Effector memory CD8-positive, alpha-beta T cell (primary cell): ENCODE measurements at regions not wholly inside any gene's neighbourhood (a gene's known extent, or its start where the extent isn't known, plus 50 kb on each side); places are given as distances from the start of the nearest gene placed in this dataset.
"Not testable (repeated sequence)": the region's sequence is repeated elsewhere in the genome, so short reads cannot be mapped to it uniquely, and the experiment has no call there.

Experiments
- ATAC-seq: fragments of 150-1000 bp; cut with Tn5 transposase; replicated peaks from 2 replicates; pipeline ENCODE4 v1.10.0; 2021; ENCODE audit warnings: mild to moderate bottlenecking, moderate library complexity
- DNase-seq, 3 experiments: peaks; one replicate each; pipeline ENCODE4 v3.0.0; 2021
- H3K27ac Mint-ChIP-seq, 2 donors: one replicate each; pipeline ENCODE4 v1.8.0; 2022; ENCODE audit warnings: mild to moderate bottlenecking in 2 of 2, mixed read lengths in 2 of 2, moderate library complexity in 2 of 2
- H3K27me3 Mint-ChIP-seq, 2 donors: one replicate each; pipeline ENCODE4 v1.8.0; 2022; ENCODE audit warnings: mixed read lengths in 2 of 2
- H3K36me3 Mint-ChIP-seq: one replicate; pipeline ENCODE4 v1.8.0; 2022; ENCODE audit warnings: mild to moderate bottlenecking, moderate library complexity, mixed read lengths; ENCODE audit not compliant: insufficient read depth
- H3K4me1 Mint-ChIP-seq, 2 donors: one replicate each; pipeline ENCODE4 v1.8.0; 2022; ENCODE audit warnings: low read depth in 2 of 2, mixed read lengths in 2 of 2
- H3K4me3 Mint-ChIP-seq, 2 donors: one replicate each; pipeline ENCODE4 v1.8.0; 2022; ENCODE audit warnings: mild to moderate bottlenecking in 2 of 2, mixed read lengths in 2 of 2, moderate library complexity in 2 of 2
- H3K9me3 Mint-ChIP-seq, 2 donors: one replicate each; pipeline ENCODE4 v1.8.0; 2022; ENCODE audit warnings: mixed read lengths in 2 of 2

GRCh38 chr13:18869365-18869764 is 312.3 kb downstream of the TUBA3C start:
- H3K27ac Mint-ChIP-seq, H3K27me3 Mint-ChIP-seq, H3K9me3 Mint-ChIP-seq, DNase-seq, H3K36me3 Mint-ChIP-seq, ATAC-seq, H3K4me1 Mint-ChIP-seq, H3K4me3 Mint-ChIP-seq: not testable (repeated sequence)

GRCh38 chr13:18837986-18838629 is 343.5 kb downstream of the TUBA3C start:
- H3K4me3 Mint-ChIP-seq, H3K4me1 Mint-ChIP-seq, H3K9me3 Mint-ChIP-seq, DNase-seq, H3K27me3 Mint-ChIP-seq, H3K27ac Mint-ChIP-seq, H3K36me3 Mint-ChIP-seq, ATAC-seq: not testable (repeated sequence)

- H3K27ac Mint-ChIP-seq, DNase-seq, H3K9me3 Mint-ChIP-seq, H3K4me3 Mint-ChIP-seq, H3K27me3 Mint-ChIP-seq, H3K4me1 Mint-ChIP-seq, H3K36me3 Mint-ChIP-seq, ATAC-seq: not testable (repeated sequence)
Observed at GRCh38 chr13:18837179-18837745, 344.4 kb downstream of the TUBA3C start.

GRCh38 chr13:18836371-18837178 is 345.0 kb downstream of the TUBA3C start:
- H3K36me3 Mint-ChIP-seq, H3K4me1 Mint-ChIP-seq, H3K9me3 Mint-ChIP-seq, H3K4me3 Mint-ChIP-seq, H3K27me3 Mint-ChIP-seq, DNase-seq, ATAC-seq, H3K27ac Mint-ChIP-seq: not testable (repeated sequence)

- not testable (repeated sequence) for H3K36me3 Mint-ChIP-seq, ATAC-seq, H3K27me3 Mint-ChIP-seq, H3K4me3 Mint-ChIP-seq, H3K4me1 Mint-ChIP-seq, DNase-seq, H3K27ac Mint-ChIP-seq, H3K9me3 Mint-ChIP-seq
Observed at GRCh38 chr13:18835754-18836153, 345.9 kb downstream of the TUBA3C start.

GRCh38 chr13:18824678-18825077 is 356.9 kb downstream of the TUBA3C start:
- not testable (repeated sequence) for ATAC-seq, H3K4me1 Mint-ChIP-seq, H3K27me3 Mint-ChIP-seq, H3K4me3 Mint-ChIP-seq, DNase-seq, H3K36me3 Mint-ChIP-seq, H3K9me3 Mint-ChIP-seq, H3K27ac Mint-ChIP-seq

- not testable (repeated sequence) for H3K27ac Mint-ChIP-seq, H3K4me3 Mint-ChIP-seq, H3K9me3 Mint-ChIP-seq, H3K4me1 Mint-ChIP-seq, DNase-seq, H3K27me3 Mint-ChIP-seq, ATAC-seq, H3K36me3 Mint-ChIP-seq
Observed at GRCh38 chr13:18822655-18823639, 358.7 kb downstream of the TUBA3C start.

GRCh38 chr13:18773988-18774387 is 407.6 kb downstream of the TUBA3C start:
- H3K27me3 Mint-ChIP-seq, H3K27ac Mint-ChIP-seq, DNase-seq, H3K9me3 Mint-ChIP-seq, H3K4me1 Mint-ChIP-seq, ATAC-seq, H3K36me3 Mint-ChIP-seq, H3K4me3 Mint-ChIP-seq: not testable (repeated sequence)

GRCh38 chr13:18741696-18742095 is 439.9 kb downstream of the TUBA3C start:
- H3K36me3 Mint-ChIP-seq, H3K4me3 Mint-ChIP-seq, H3K27ac Mint-ChIP-seq, H3K9me3 Mint-ChIP-seq, H3K4me1 Mint-ChIP-seq, H3K27me3 Mint-ChIP-seq, ATAC-seq, DNase-seq: not testable (repeated sequence)

- no peak overlapping the region for H3K27ac Mint-ChIP-seq
- no peaks in the 10 kb centered on the region for H3K27me3 Mint-ChIP-seq
- H3K4me1 Mint-ChIP-seq: no peaks in the 10 kb centered on the region
- ATAC-seq (no peak), DNase-seq (no peak)
- no peak overlapping the region for H3K4me3 Mint-ChIP-seq
- no peaks in the 10 kb centered on the region for H3K36me3 Mint-ChIP-seq
- H3K9me3 Mint-ChIP-seq: peaks cover 0 to 4% of the 10 kb centered on the region in 2 donors
Observed at GRCh38 chr13:18739310-18739709, 442.3 kb downstream of the TUBA3C start.

- H3K9me3 Mint-ChIP-seq, H3K27me3 Mint-ChIP-seq, H3K4me3 Mint-ChIP-seq, H3K36me3 Mint-ChIP-seq, H3K4me1 Mint-ChIP-seq, DNase-seq, H3K27ac Mint-ChIP-seq, ATAC-seq: not testable (repeated sequence)
Observed at GRCh38 chr13:18738086-18738485, 443.5 kb downstream of the TUBA3C start.

GRCh38 chr13:18727138-18727537 is 454.5 kb downstream of the TUBA3C start:
- ATAC-seq, H3K27ac Mint-ChIP-seq, H3K36me3 Mint-ChIP-seq, H3K4me1 Mint-ChIP-seq, DNase-seq, H3K27me3 Mint-ChIP-seq, H3K4me3 Mint-ChIP-seq, H3K9me3 Mint-ChIP-seq: not testable (repeated sequence)

- DNase-seq, H3K4me1 Mint-ChIP-seq, H3K27ac Mint-ChIP-seq, H3K4me3 Mint-ChIP-seq, H3K36me3 Mint-ChIP-seq, ATAC-seq, H3K27me3 Mint-ChIP-seq, H3K9me3 Mint-ChIP-seq: not testable (repeated sequence)
Observed at GRCh38 chr13:18726524-18726923, 455.1 kb downstream of the TUBA3C start.
